ENCODE measurements at regions not wholly inside any gene's neighbourhood (a gene's known extent, or its start where the extent isn't known, plus 50 kb on each side); places are given as distances from the start of the nearest gene placed in this dataset.
A peak's percentile ranks its signal among the peaks of the same experiment; 100 is the strongest.

DNA sequence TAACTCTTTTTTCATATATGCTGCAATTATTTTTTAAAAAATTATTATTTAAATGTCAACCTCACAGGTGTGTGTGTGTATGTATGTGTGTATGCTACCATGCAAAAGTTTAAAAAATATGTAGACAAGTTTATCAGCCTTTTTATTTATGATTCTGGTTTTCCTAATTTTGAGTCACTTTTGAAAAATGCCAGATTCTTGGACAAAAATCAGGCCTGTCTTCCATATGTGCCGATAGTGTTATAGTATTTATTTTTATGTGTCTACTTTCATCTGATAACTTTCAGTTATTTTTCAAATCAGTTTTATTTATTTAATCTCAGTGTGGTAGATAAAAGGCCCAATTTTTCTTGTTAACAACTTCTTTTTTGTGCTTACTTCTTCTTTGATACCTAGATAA is 176.2 kb downstream of the RDH14 start:
- no peak for DNase-seq (ENCODE audit: low read depth)
- in situ Hi-C loops (cut with HindIII; ENCODE audit: low sequenced_read_pairs): no loop called here
- no peak overlapping the region for H3K4me3 ChIP-seq (ENCODE audit: low read depth, low read length)
- TF ChIP-seq, protein P1, sequence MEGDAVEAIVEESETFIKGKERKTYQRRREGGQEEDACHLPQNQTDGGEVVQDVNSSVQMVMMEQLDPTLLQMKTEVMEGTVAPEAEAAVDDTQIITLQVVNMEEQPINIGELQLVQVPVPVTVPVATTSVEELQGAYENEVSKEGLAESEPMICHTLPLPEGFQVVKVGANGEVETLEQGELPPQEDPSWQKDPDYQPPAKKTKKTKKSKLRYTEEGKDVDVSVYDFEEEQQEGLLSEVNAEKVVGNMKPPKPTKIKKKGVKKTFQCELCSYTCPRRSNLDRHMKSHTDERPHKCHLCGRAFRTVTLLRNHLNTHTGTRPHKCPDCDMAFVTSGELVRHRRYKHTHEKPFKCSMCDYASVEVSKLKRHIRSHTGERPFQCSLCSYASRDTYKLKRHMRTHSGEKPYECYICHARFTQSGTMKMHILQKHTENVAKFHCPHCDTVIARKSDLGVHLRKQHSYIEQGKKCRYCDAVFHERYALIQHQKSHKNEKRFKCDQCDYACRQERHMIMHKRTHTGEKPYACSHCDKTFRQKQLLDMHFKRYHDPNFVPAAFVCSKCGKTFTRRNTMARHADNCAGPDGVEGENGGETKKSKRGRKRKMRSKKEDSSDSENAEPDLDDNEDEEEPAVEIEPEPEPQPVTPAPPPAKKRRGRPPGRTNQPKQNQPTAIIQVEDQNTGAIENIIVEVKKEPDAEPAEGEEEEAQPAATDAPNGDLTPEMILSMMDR (IDR thresholded peaks at IDR 0.05; ENCODE audit: low read depth, low read length, missing control alignments): no peak

DNA sequence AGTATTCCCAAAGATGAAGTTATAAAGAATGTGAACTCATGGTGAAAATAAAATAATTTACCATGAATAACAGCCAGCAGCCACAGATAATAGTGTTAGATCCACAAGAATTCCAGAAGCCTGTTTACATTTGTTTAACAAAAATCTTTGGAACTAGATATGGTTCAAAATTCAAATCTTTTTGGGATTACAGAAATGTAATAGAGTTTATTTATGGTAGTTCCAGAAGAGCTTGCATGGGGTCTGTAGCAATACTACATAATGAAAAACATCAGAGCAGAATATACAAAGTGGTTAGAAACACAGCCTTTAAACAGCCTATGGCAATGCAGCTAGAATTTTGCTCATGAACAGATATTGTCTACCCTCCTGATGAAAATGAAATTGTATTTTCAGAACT is 179.1 kb downstream of the RDH14 start:
- no peak overlapping the region for H3K4me3 ChIP-seq (ENCODE audit: low read depth, low read length)
- TF ChIP-seq, protein P1 (IDR thresholded peaks at IDR 0.05; ENCODE audit: low read depth, low read length, missing control alignments): no peak
- in situ Hi-C loops (cut with HindIII; ENCODE audit: low sequenced_read_pairs): no loop called here
- DNase-seq (ENCODE audit: low read depth): no peak

DNA sequence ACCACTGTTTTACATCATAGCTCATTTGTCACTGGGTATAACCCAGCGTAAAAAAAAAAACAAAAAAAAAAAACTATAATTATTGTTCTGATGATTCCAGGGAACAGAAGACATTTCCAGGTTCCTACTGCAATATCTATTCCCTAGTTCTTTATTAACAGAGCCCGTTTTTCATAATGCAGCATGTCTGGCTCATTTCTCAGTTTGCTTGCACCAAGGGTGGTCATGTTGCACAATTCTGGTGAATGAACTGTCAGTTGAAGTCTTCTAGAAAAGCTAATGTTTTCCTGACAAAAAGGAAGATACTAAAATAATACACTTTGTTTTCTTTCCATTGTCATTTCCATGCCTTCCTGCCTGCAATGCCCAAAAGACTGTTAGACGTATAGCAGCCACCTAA is 180.1 kb downstream of the RDH14 start:
- TF ChIP-seq, protein P1 (IDR thresholded peaks at IDR 0.05; ENCODE audit: low read depth, low read length, missing control alignments): no peak
- in situ Hi-C loops (cut with HindIII; ENCODE audit: low sequenced_read_pairs): no loop called here
- DNase-seq (ENCODE audit: low read depth): no peak
- no peak overlapping the region for H3K4me3 ChIP-seq (ENCODE audit: low read depth, low read length)

DNA sequence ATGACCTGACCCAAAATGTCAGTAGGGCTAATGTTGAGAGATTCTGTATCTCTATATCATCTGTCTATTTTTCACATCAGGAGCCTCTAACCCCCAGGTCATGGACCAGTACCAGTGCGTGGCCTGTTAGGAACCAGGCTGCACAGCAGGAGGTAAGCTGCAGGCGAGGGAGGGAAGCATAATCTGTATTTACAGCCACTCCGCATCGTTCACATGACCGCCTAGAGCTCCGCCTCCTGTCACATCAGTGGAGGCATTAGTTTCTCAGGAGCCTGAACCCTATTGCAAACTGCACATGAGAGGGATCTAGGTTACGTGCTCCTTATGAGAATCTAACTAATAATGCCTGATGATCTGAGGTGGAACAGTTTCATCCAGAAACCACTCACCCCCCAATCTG is 180.6 kb downstream of the RDH14 start:
- in situ Hi-C loops (cut with HindIII; ENCODE audit: low sequenced_read_pairs): no loop called here
- H3K4me3 ChIP-seq (ENCODE audit: low read depth, low read length): no peak overlapping the region
- TF ChIP-seq, protein P1 (IDR thresholded peaks at IDR 0.05; ENCODE audit: low read depth, low read length, missing control alignments): no peak
- DNase-seq (ENCODE audit: low read depth): no peak

DNA sequence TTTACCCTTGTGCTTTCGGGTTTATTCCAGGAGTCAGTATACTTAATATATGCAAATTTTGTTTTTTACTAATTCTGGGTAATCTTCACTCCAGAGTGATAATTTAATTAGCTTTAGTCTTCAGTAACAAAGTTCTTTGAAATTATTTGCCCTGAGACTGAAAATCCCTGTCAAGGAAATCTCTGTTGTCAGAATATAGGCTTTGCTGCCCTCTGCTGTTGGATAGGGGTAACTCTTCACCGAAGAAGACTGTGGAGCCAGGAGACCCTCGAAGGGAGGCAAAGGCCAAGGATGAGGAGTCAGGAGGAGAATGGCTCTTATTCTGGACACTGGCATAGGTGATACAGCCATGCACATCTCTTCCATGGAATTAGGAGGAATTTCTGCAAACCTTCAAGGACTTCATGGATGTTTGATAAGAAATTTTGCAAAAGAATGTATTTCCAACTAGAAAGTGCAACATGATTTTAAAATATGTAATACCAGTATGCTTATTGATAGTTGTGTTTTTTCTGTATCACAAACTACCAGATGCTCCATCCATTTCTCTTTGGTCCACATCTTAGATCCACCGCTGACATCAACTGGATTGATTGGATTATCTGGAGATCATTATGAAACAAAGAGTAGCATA is 182.3 kb downstream of the RDH14 start:
- TF ChIP-seq, protein P1 (IDR thresholded peaks at IDR 0.05; ENCODE audit: low read depth, low read length, missing control alignments): peak; percentile 86
- peak; percentile 23 for DNase-seq (ENCODE audit: low read depth)

DNA sequence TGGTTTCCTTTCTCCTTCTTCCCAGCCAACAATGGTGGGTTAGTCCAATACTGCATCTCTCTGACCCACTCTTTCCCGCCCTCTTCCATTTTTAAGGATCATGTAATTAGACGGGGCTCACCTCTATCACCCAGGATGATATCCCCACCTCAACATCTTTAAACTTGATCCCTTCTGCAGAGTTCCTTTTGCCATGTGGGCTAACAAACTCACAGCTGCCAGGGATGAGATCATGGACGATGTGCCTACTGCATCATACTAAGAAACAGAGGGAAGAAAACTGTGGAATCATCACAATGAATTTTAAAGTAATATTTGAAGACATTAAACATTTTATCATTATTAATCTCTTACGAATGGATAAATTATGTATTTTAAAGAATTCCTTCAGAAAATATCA is 183.5 kb downstream of the RDH14 start:
- in situ Hi-C loops (cut with HindIII; ENCODE audit: low sequenced_read_pairs): no loop called here
- no peak overlapping the region for H3K4me3 ChIP-seq (ENCODE audit: low read depth, low read length)
- no peak for DNase-seq (ENCODE audit: low read depth)
- TF ChIP-seq, protein P1 (IDR thresholded peaks at IDR 0.05; ENCODE audit: low read depth, low read length, missing control alignments): no peak

More for the DNA sequence above, 182.3 kb downstream of the RDH14 start:
- H3K4me3 ChIP-seq (ENCODE audit: low read depth, low read length): no peak overlapping the region
- in situ Hi-C loops (cut with HindIII; ENCODE audit: low sequenced_read_pairs): no loop called here
